Smooth muscle cell (in vitro differentiated cells): ENCODE measurements at regions not wholly inside any gene's neighbourhood (a gene's known extent, or its start where the extent isn't known, plus 50 kb on each side); places are given as distances from the start of the nearest gene placed in this dataset.

Experiments
- DNase-seq: peaks from one replicate; lab custom pipeline; 2025; ENCODE audit not compliant: unreplicated experiment; lab: John Stamatoyannopoulos, UW
- H2AFZ ChIP-seq: fragments of 200-600 bp; sonication (generic); 2 replicates; pipeline ENCODE4 v1.6.0; 2016; ENCODE audit warnings: antibody characterized with exemption, low read depth, mild to moderate bottlenecking
- H3F3A ChIP-seq: fragments of 200-600 bp; sonication (generic); 2 replicates; pipeline ENCODE4 v1.6.0; 2017; ENCODE audit warnings: antibody characterized with exemption, low read depth
- H3K27ac ChIP-seq: fragments of 200-600 bp; sonication (generic); 2 replicates; pipeline ENCODE4 v1.5.1; 2016; ENCODE audit warnings: low read depth, mild to moderate bottlenecking
- H3K27me3 ChIP-seq: fragments of 200-600 bp; sonication (generic); 2 replicates; pipeline ENCODE4 v1.6.1; 2016; ENCODE audit warnings: low read depth, mild to moderate bottlenecking
- H3K36me3 ChIP-seq: fragments of 200-600 bp; sonication (generic); 2 replicates; pipeline ENCODE4 v1.5.1; 2016; ENCODE audit warnings: low read depth
- H3K4me1 ChIP-seq: fragments of 200-600 bp; sonication (generic); 2 replicates; pipeline ENCODE4 v1.5.1; 2016; ENCODE audit warnings: low read depth
- H3K4me2 ChIP-seq: fragments of 200-600 bp; sonication (generic); 2 replicates; pipeline ENCODE4 v1.6.0; 2016; ENCODE audit warnings: mild to moderate bottlenecking
- H3K4me3 ChIP-seq: fragments of 200-600 bp; sonication (generic); 2 replicates; pipeline ENCODE4 v1.5.1; 2016; ENCODE audit warnings: mild to moderate bottlenecking
- H3K79me2 ChIP-seq: fragments of 200-600 bp; sonication (generic); 2 replicates; pipeline ENCODE4 v1.6.0; 2016; ENCODE audit warnings: low read depth, mild to moderate bottlenecking
- H3K9ac ChIP-seq: fragments of 200-600 bp; sonication (generic); 2 replicates; pipeline ENCODE4 v1.6.0; 2016; ENCODE audit warnings: low read depth
- H3K9me3 ChIP-seq: fragments of 200-600 bp; sonication (generic); replicated peaks from 2 replicates; pipeline ENCODE4 v1.5.1; 2016; ENCODE audit warnings: low read depth
- H4K20me1 ChIP-seq: fragments of 200-600 bp; sonication (generic); 2 replicates; pipeline ENCODE4 v1.6.0; 2016; ENCODE audit warnings: low read depth
- CTCF ChIP-seq: fragments of 200-600 bp; sonication (generic); IDR thresholded peaks from 2 replicates; pipeline ENCODE4 v1.5.1; 2017; ENCODE audit warnings: borderline replicate concordance, mild to moderate bottlenecking, antibody characterized with exemption; ENCODE audit not compliant: insufficient read depth, poor library complexity, severe bottlenecking
- WGBS: methylation state at CpG from one replicate; pipeline ENCODE4 v1.1.7; 2016; ENCODE audit warnings: low lambda C conversion rate; 5-methylcytosine and 5-hydroxymethylcytosine counted together

DNA sequence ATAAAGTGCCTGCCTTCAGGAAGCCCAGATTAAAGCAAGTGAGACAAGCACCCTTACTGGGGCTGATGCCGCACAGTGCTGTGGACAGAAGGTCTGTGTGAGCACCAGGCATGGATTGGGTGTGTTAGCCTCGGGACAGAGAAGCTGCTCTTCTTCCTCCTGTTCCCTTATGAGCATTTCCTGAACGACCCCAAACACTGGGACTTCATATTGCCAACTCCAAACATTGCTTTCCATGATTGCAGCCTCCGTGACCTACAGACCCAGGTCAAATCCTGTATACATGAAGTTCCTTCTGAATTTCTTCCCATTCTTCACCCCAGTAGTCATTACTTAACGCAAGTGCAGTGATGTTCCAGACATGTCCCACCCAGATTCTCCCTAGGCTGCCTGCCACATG, 129.8 kb upstream of the ALKAL2 start:
- Histone ChIP-seq H3K4me2 (no peak overlapping the region), H3K9ac (no peak overlapping the region), H3K4me3 (no peak overlapping the region), H3K4me1 (no peaks in the 10 kb centered on the region), H4K20me1 (no peaks in the 10 kb centered on the region), H2AFZ (no peak overlapping the region), H3K27ac (no peak overlapping the region), H3K9me3 (no peaks in the 10 kb centered on the region), H3F3A (no peaks in the 10 kb centered on the region), H3K79me2 (no peaks in the 10 kb centered on the region), H3K27me3 (no peaks in the 10 kb centered on the region), H3K36me3 (no peaks in the 10 kb centered on the region)
- WGBS = 77% methylated on average over 5 of the region's 5 CpGs
- DNase-seq = no peak
- TF ChIP-seq CTCF = no peak

GRCh38 chr2:417006-417405, 129.1 kb upstream of the ALKAL2 start:
- DNase-seq = no peak
- Histone ChIP-seq H4K20me1 (no peaks in the 10 kb centered on the region), H3K9ac (no peak overlapping the region), H3K4me3 (no peak overlapping the region), H3K27me3 (no peaks in the 10 kb centered on the region), H3K27ac (no peak overlapping the region), H3K9me3 (no peaks in the 10 kb centered on the region), H3F3A (no peaks in the 10 kb centered on the region), H3K36me3 (no peaks in the 10 kb centered on the region), H3K4me1 (no peaks in the 10 kb centered on the region), H2AFZ (no peak overlapping the region), H3K79me2 (no peaks in the 10 kb centered on the region), H3K4me2 (no peak overlapping the region)
- no peak for TF ChIP-seq CTCF
- 94% methylated on average over 3 of the region's 3 CpGs for WGBS

DNA sequence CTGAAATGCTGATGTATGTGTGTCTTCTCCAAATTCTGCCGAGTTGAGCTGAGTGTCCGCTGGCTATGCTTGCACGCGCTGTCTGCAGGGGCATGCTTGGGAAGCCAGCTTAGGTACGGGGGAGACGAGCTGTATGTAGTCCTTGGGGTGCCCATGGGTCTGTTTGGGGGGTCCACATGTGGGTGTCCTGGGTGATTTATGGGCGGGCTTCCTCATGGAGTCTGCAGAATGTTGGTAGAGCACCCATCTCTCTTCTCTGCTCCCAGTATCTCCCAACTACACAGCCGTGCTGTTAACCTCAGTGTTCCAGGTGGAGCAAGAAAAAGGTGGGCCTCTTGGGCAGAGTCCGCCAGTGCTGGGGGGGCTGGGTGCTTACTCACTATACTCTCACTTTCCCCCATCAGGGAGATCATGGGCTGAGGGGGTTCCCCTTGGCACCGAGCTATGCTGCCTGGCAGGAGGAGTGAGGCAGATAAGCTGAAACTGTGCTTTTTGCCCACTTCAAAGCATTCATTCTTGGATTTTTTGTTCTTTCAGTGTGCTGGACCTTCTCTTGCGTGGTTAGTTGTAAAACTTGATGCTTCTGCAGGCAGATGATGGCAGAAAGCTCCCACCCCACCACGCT, 128.2 kb upstream of the ALKAL2 start:
- H3K27ac ChIP-seq = no peak overlapping the region
- no peak for TF ChIP-seq CTCF
- H3K9me3 ChIP-seq = no peaks in the 10 kb centered on the region
- no peaks in the 10 kb centered on the region for H3K79me2 ChIP-seq
- WGBS = 95% methylated on average over 12 of the region's 12 CpGs
- no peaks in the 10 kb centered on the region for H4K20me1 ChIP-seq
- H3K4me3 ChIP-seq = no peak overlapping the region
- DNase-seq = no peak
- no peaks in the 10 kb centered on the region for H3K27me3 ChIP-seq
- no peaks in the 10 kb centered on the region for H3K4me1 ChIP-seq
- H2AFZ ChIP-seq = no peak overlapping the region
- no peak overlapping the region for H3K9ac ChIP-seq
- H3K36me3 ChIP-seq = no peaks in the 10 kb centered on the region
- H3K4me2 ChIP-seq = no peak overlapping the region
- H3F3A ChIP-seq = no peaks in the 10 kb centered on the region

GRCh38 chr2:409523-409922, 121.6 kb upstream of the ALKAL2 start:
- H3K9me3 ChIP-seq = no peaks in the 10 kb centered on the region
- no peaks in the 10 kb centered on the region for H3F3A ChIP-seq
- 88% methylated on average over 4 of the region's 4 CpGs for WGBS
- no peaks in the 10 kb centered on the region for H3K36me3 ChIP-seq
- no peaks in the 10 kb centered on the region for H3K79me2 ChIP-seq
- TF ChIP-seq CTCF = no peak
- H3K4me2 ChIP-seq = no peak overlapping the region
- H3K9ac ChIP-seq = no peak overlapping the region
- H3K4me3 ChIP-seq = no peak overlapping the region
- no peaks in the 10 kb centered on the region for H3K4me1 ChIP-seq
- H3K27ac ChIP-seq = no peak overlapping the region
- H3K27me3 ChIP-seq = no peaks in the 10 kb centered on the region
- no peak overlapping the region for H2AFZ ChIP-seq
- no peaks in the 10 kb centered on the region for H4K20me1 ChIP-seq
- DNase-seq = no peak
